ENCODE measurements at regions not wholly inside any gene's neighbourhood (a gene's known extent, or its start where the extent isn't known, plus 50 kb on each side); places are given as distances from the start of the nearest gene placed in this dataset.

GRCh38 chr16:62383941-62384340 lies 347.7 kb upstream of the CDH8 start:
- TF ChIP-seq CTCF (IDR thresholded peaks at IDR 0.05), result no peak
- TF ChIP-seq POLR2A (IDR thresholded peaks at IDR 0.05), result no peak

Measured in testis (tissue), 2 donors.